Esophagus squamous epithelium (tissue), 5 donors: ENCODE measurements at regions not wholly inside any gene's neighbourhood (a gene's known extent, or its start where the extent isn't known, plus 50 kb on each side); places are given as distances from the start of the nearest gene placed in this dataset.
A peak's percentile ranks its signal among the peaks of the same experiment; 100 is the strongest.

Experiments used
- DNase-seq: peaks from one replicate; lab custom pipeline; 2025; lab: John Stamatoyannopoulos, UW
- H3K27ac ChIP-seq, 4 donors: fragments of 200-600 bp; sonication (generic); one replicate each; pipeline ENCODE4 v1.5.1; 2016 to 2019; ENCODE audit warnings: mild to moderate bottlenecking in 1 of 4
- H3K27me3 ChIP-seq, 4 donors: fragments of 200-600 bp; sonication (generic); 1 replicate in 3 of 4; 2 replicates in 1 of 4; pipeline versions ENCODE4 v1.5.1 to v1.6.0; 2017 to 2021; ENCODE audit warnings: antibody characterized with exemption in 1 of 4
- H3K36me3 ChIP-seq, 3 donors: fragments of 200-600 bp; sonication (generic); one replicate each; pipeline ENCODE4 v1.5.1; 2016 to 2019
- H3K4me1 ChIP-seq, 3 donors: fragments of 200-600 bp; sonication (generic); one replicate each; pipeline ENCODE4 v1.5.1; 2017 to 2019
- H3K4me3 ChIP-seq, 4 donors: fragments of 200-600 bp; sonication (generic); 1 replicate in 3 of 4; 2 replicates in 1 of 4; pipeline ENCODE4 v1.5.1; 2016 to 2019; ENCODE audit warnings: mild to moderate bottlenecking in 2 of 4, moderate library complexity in 1 of 4
- H3K9me3 ChIP-seq, 3 donors: fragments of 200-600 bp; sonication (generic); one replicate each; pipeline ENCODE4 v1.5.1; 2016 to 2019
- CTCF ChIP-seq, 6 experiments: fragments of 450-650 bp in 4 of 6; fragments of 200-600 bp in 2 of 6; sonication (generic) in 2 of 6; IDR thresholded peaks; one replicate each; pipeline ENCODE4 v1.5.1; 2016 to 2019; ENCODE audit warnings: antibody characterized with exemption in 6 of 6, mild to moderate bottlenecking in 4 of 6, moderate library complexity in 4 of 6
- POLR2A ChIP-seq, 4 donors: fragments of 450-650 bp; IDR thresholded peaks; one replicate each; pipeline ENCODE4 v1.6.1; 2017; ENCODE audit warnings: antibody characterized with exemption in 4 of 4, mild to moderate bottlenecking in 4 of 4, moderate library complexity in 3 of 4
- WGBS, 2 donors: methylation state at CpG; one replicate each; pipeline ENCODE4 v1.1.5; 2018; 5-methylcytosine and 5-hydroxymethylcytosine counted together
- intact Hi-C: fragments of 100-400 bp; cut with DNase I; formaldehyde crosslinking; loops from one replicate; pipeline ENCODE4 v1.15.0; 2022
- donor health status: DM: yes; HTN: yes; CAD: no.

GRCh38 chr12:91319071-91319760 lies 136.6 kb upstream of the DCN start:
- Histone ChIP-seq H3K27ac (no peak overlapping the region), H3K27me3 (no peaks in the 10 kb centered on the region), H3K4me3 (no peak overlapping the region), H3K9me3 (no peaks in the 10 kb centered on the region), H3K36me3 (no peaks in the 10 kb centered on the region), H3K4me1 (no peaks in the 10 kb centered on the region)
- DNase-seq: no peak
- intact Hi-C loops: no loop called here
- WGBS, 2 donors: 59 to 76% methylated on average over 2 of the region's 2 CpGs
- TF ChIP-seq CTCF (IDR thresholded peaks at IDR 0.05) (no peak), POLR2A (IDR thresholded peaks at IDR 0.05) (no peak)

GRCh38 chr12:91317306-91317705 lies 134.7 kb upstream of the DCN start:
- no peak for DNase-seq
- H3K9me3 ChIP-seq: no peaks in the 10 kb centered on the region
- H3K27ac ChIP-seq: peak overlapping the region in 1 of 4 donors; percentile 56
- intact Hi-C loops: no loop called here
- TF ChIP-seq POLR2A (IDR thresholded peaks at IDR 0.05): no peak
- no peak for TF ChIP-seq CTCF (IDR thresholded peaks at IDR 0.05)
- H3K27me3 ChIP-seq: no peaks in the 10 kb centered on the region
- H3K4me3 ChIP-seq: no peak overlapping the region
- WGBS, 2 donors: 45 to 51% methylated on average over 3 of the region's 3 CpGs
- H3K36me3 ChIP-seq: no peaks in the 10 kb centered on the region
- no peaks in the 10 kb centered on the region for H3K4me1 ChIP-seq

- Histone ChIP-seq H3K4me1 (no peaks in the 10 kb centered on the region), H3K9me3 (no peaks in the 10 kb centered on the region), H3K27ac (peak overlapping the region in 1 of 4 donors; percentile 56), H3K4me3 (no peak overlapping the region), H3K27me3 (no peaks in the 10 kb centered on the region), H3K36me3 (no peaks in the 10 kb centered on the region)
- intact Hi-C loops: no loop called here
- no peak for TF ChIP-seq POLR2A (IDR thresholded peaks at IDR 0.05)
- no peak for TF ChIP-seq CTCF (IDR thresholded peaks at IDR 0.05)
- no peak for DNase-seq
- WGBS, 2 donors: 52 to 58% methylated on average over 2 of the region's 2 CpGs
These were observed 134.3 kb upstream of the DCN start for GRCh38 chr12:91316907-91317269.

GRCh38 chr12:91316161-91316906 lies 133.7 kb upstream of the DCN start:
- Histone ChIP-seq H3K27me3 (no peaks in the 10 kb centered on the region), H3K27ac (peak overlapping the region in 1 of 4 donors; percentile 34), H3K4me3 (no peak overlapping the region), H3K36me3 (no peaks in the 10 kb centered on the region), H3K4me1 (no peaks in the 10 kb centered on the region), H3K9me3 (no peaks in the 10 kb centered on the region)
- no peak for DNase-seq
- intact Hi-C loops: no loop called here
- TF ChIP-seq CTCF (IDR thresholded peaks at IDR 0.05) (no peak), POLR2A (IDR thresholded peaks at IDR 0.05) (no peak)
- 86 to 89% methylated on average over 1 of the region's 1 CpG for WGBS, 2 donors

- Histone ChIP-seq H3K4me3 (no peak overlapping the region), H3K27ac (no peak overlapping the region), H3K36me3 (no peaks in the 10 kb centered on the region), H3K27me3 (no peaks in the 10 kb centered on the region), H3K9me3 (no peaks in the 10 kb centered on the region), H3K4me1 (no peaks in the 10 kb centered on the region)
- no peak for TF ChIP-seq POLR2A (IDR thresholded peaks at IDR 0.05)
- intact Hi-C loops: no loop called here
- 80 to 92% methylated on average over 2 of the region's 2 CpGs for WGBS, 2 donors
- no peak for DNase-seq
These were observed 128.5 kb upstream of the DCN start for GRCh38 chr12:91311081-91311480.
